Body of pancreas (tissue), 4 donors: ENCODE measurements at regions not wholly inside any gene's neighbourhood (a gene's known extent, or its start where the extent isn't known, plus 50 kb on each side); places are given as distances from the start of the nearest gene placed in this dataset.

Source experiments
- ATAC-seq: fragments of 150-250 bp; one replicate; pipeline ENCODE4 v1.9.1; 2016
- DNase-seq, 4 donors: peaks; one replicate each; pipeline ENCODE4 v3.0.0-alpha.2; 2019
- H3K27ac ChIP-seq, 4 donors: fragments of 200-600 bp; sonication (generic); 1 replicate in 3 of 4; 2 replicates in 1 of 4; pipeline versions ENCODE4 v1.5.1 to v1.6.1; 2016 to 2019; ENCODE audit warnings: mild to moderate bottlenecking in 1 of 4, mixed read lengths in 1 of 4, moderate library complexity in 1 of 4
- H3K27me3 ChIP-seq, 2 donors: fragments of 200-600 bp; sonication (generic); one replicate each; pipeline ENCODE4 v1.6.0; 2016; ENCODE audit warnings: mild to moderate bottlenecking in 1 of 2
- H3K36me3 ChIP-seq, 2 donors: fragments of 200-600 bp; sonication (generic); replicated peaks in 1 of 2; 2 replicates each; pipeline ENCODE4 v1.5.1; 2016; ENCODE audit warnings: low read depth in 2 of 2; ENCODE audit not compliant: insufficient read depth in 1 of 2
- H3K4me1 ChIP-seq: fragments of 200-600 bp; sonication (generic); one replicate; pipeline ENCODE4 v1.6.0; 2016
- H3K4me3 ChIP-seq, 2 donors: fragments of 200-600 bp; sonication (generic); 1 replicate in 1 of 2; 2 replicates in 1 of 2; pipeline ENCODE4 v1.5.1; 2016 to 2019
- H3K9me3 ChIP-seq, 3 donors: fragments of 200-600 bp; sonication (generic); 1 replicate in 2 of 3; 2 replicates in 1 of 3; pipeline ENCODE4 v1.5.1; 2016
- POLR2A ChIP-seq, 3 donors: fragments of 450-650 bp; IDR thresholded peaks; one replicate each; pipeline ENCODE4 v1.6.1; 2016; ENCODE audit warnings: antibody characterized with exemption in 3 of 3, mild to moderate bottlenecking in 2 of 3
- WGBS, 2 donors: methylation state at CpG; one replicate each; pipeline ENCODE4 v1.1.5; 2017; 5-methylcytosine and 5-hydroxymethylcytosine counted together
- intact Hi-C: fragments of 100-400 bp; cut with DNase I; formaldehyde crosslinking; loops from one replicate; pipeline ENCODE4 v1.15.1; 2023
- TF ChIP-seq, protein P1 (sequence below), 7 experiments: fragments of 450-650 bp in 4 of 7; fragments of 200-600 bp in 3 of 7; sonication (generic) in 3 of 7; IDR thresholded peaks; one replicate each; pipeline ENCODE4 v1.5.1; 2016 to 2019; ENCODE audit warnings: antibody characterized with exemption in 7 of 7

DNA sequence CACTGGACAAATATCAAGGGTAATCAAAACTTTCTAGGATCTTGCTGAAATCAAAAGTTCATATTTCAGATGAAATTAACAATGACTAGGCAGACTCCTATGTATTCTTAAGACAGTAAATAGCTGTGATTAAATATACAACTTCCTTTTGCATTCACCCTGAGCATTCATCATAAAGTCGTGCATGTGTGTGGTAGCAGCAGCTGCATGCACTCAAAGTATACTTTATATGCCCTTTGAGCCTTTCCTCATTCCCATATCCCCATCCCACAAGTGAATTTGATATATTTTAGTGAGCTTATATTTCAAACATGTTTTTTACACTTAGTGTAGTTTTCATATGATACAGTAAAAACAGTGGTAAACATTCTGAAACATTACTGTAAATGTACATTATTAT is 959.0 kb downstream of the C4orf33 start:
- ATAC-seq, result no peak
- no peak overlapping the region for H3K27ac ChIP-seq
- no peaks in the 10 kb centered on the region for H3K27me3 ChIP-seq
- TF ChIP-seq POLR2A (IDR thresholded peaks at IDR 0.05), result no peak
- TF ChIP-seq, protein P1, sequence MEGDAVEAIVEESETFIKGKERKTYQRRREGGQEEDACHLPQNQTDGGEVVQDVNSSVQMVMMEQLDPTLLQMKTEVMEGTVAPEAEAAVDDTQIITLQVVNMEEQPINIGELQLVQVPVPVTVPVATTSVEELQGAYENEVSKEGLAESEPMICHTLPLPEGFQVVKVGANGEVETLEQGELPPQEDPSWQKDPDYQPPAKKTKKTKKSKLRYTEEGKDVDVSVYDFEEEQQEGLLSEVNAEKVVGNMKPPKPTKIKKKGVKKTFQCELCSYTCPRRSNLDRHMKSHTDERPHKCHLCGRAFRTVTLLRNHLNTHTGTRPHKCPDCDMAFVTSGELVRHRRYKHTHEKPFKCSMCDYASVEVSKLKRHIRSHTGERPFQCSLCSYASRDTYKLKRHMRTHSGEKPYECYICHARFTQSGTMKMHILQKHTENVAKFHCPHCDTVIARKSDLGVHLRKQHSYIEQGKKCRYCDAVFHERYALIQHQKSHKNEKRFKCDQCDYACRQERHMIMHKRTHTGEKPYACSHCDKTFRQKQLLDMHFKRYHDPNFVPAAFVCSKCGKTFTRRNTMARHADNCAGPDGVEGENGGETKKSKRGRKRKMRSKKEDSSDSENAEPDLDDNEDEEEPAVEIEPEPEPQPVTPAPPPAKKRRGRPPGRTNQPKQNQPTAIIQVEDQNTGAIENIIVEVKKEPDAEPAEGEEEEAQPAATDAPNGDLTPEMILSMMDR (IDR thresholded peaks at IDR 0.05), result no peak
- no peaks in the 10 kb centered on the region for H3K9me3 ChIP-seq
- 80 to 84% methylated on average over 1 of the region's 1 CpG for whole genome bisulfite sequencing, 2 donors
- no peaks in the 10 kb centered on the region for H3K4me1 ChIP-seq
- DNase-seq, result no peak
- intact Hi-C loops, result no loop called here
- no peak overlapping the region for H3K4me3 ChIP-seq
- H3K36me3 ChIP-seq, result no peaks in the 10 kb centered on the region

DNA sequence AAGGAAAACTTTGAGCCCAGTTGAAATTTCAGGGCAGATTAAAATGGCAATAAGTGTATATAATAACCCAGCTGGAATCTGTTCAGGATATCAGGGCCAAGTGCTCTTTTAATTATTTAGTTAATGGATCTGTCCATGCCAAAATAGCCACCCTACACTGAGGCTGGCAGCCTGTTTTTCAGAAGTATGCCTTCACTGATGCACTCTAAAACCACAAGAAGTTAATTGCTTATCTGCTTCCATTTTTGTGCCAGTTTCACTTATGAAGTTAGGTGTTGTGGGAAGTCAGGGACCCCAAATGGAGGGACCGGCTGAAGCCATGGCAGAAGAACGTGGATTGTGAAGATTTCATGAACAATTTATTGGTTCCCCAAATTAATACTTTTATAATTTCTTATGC is 960.3 kb downstream of the C4orf33 start:
- Histone ChIP-seq H3K4me3 (no peak overlapping the region), H3K27me3 (no peaks in the 10 kb centered on the region), H3K36me3 (no peaks in the 10 kb centered on the region), H3K27ac (no peak overlapping the region), H3K9me3 (no peaks in the 10 kb centered on the region), H3K4me1 (no peaks in the 10 kb centered on the region)
- DNase-seq (no peak), ATAC-seq (no peak)
- TF ChIP-seq, protein P1 (IDR thresholded peaks at IDR 0.05), result no peak
- TF ChIP-seq POLR2A (IDR thresholded peaks at IDR 0.05), result no peak
- intact Hi-C loops, result no loop called here
- 98 to 100% methylated on average over 2 of the region's 2 CpGs for WGBS, 2 donors

DNA sequence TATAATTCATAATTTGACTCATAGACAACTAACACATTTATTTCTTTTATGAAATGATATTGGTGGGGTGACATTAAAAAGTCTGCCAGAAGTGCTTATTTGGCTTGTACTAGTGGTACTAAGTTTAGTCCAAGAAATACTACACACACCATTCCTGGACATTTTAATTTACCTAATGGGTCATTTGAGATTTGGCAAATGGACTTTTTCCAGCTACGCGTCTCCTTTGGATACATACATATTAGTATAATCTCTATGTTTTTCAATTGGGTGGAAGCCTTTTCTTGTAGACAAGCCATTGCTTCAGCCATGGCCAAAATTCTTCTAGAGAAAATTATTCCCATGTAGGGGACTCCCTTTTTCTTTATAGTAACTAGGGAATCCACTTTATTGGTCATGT is 968.5 kb downstream of the C4orf33 start:
- no peaks in the 10 kb centered on the region for H3K9me3 ChIP-seq
- ATAC-seq (no peak), DNase-seq (no peak)
- H3K4me3 ChIP-seq, result no peak overlapping the region
- no peak for TF ChIP-seq POLR2A (IDR thresholded peaks at IDR 0.05)
- TF ChIP-seq, protein P1 (IDR thresholded peaks at IDR 0.05), result no peak
- H3K27me3 ChIP-seq, result no peaks in the 10 kb centered on the region
- intact Hi-C loops, result no loop called here
- H3K4me1 ChIP-seq, result peaks cover 16% of the 10 kb centered on the region
- no peaks in the 10 kb centered on the region for H3K36me3 ChIP-seq
- 96 to 97% methylated on average over 2 of the region's 2 CpGs for WGBS, 2 donors
- H3K27ac ChIP-seq, result no peak overlapping the region

DNA sequence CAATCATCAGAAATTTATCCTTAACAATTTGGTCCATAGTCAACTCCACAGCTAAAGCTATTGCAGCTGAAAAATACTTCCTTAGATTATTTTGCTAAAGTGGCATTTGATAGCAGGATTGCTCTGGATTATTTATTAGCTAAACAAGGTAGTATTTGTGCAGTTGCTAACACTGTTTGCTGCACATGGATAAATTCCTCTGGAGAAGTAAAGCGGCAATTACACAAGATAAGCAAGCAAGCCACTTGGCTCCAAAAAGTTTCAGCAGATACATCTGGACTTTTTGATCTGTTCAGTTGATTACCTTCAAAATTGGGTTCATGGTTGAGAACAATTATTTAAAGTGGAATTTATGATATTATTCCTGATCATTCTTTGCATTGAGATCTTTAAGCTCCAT is 971.5 kb downstream of the C4orf33 start:
- Histone ChIP-seq H3K36me3 (no peaks in the 10 kb centered on the region), H3K4me1 (peaks cover 18% of the 10 kb centered on the region), H3K27me3 (no peaks in the 10 kb centered on the region), H3K27ac (peak overlapping the region in 1 of 4 donors; percentile 2), H3K9me3 (no peaks in the 10 kb centered on the region), H3K4me3 (no peak overlapping the region)
- intact Hi-C loops, result no loop called here
- DNase-seq (no peak), ATAC-seq (no peak)
- 17 to 32% methylated on average over 1 of the region's 1 CpG for WGBS, 2 donors
- TF ChIP-seq, protein P1 (IDR thresholded peaks at IDR 0.05), result no peak
- TF ChIP-seq POLR2A (IDR thresholded peaks at IDR 0.05), result no peak

DNA sequence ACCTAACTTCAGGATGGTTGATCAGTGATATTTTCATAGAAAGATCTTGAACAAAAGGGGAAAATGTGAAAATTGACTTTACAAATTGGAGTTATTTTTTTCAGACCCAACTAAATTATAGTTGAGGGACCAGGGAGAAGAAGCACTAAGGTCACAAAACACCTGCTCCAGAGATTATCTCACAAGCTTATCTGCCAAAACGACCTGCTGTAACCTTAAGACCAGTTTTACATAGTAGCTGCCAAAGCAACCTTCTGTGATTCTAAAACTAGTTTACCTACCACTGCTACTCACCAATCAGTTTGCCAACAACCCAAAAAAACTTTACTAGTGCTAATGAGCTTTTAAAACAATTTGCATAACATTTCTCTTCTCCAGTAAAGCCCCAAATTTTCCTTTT is 972.1 kb downstream of the C4orf33 start:
- 4 to 10% methylated on average over 1 of the region's 1 CpG for WGBS, 2 donors
- no peak overlapping the region for H3K27ac ChIP-seq
- no peak overlapping the region for H3K4me3 ChIP-seq
- no peaks in the 10 kb centered on the region for H3K36me3 ChIP-seq
- no peaks in the 10 kb centered on the region for H3K9me3 ChIP-seq
- ATAC-seq (peak; percentile 33), DNase-seq (no peak)
- intact Hi-C loops, result no loop called here
- H3K27me3 ChIP-seq, result no peaks in the 10 kb centered on the region
- no peak for TF ChIP-seq POLR2A (IDR thresholded peaks at IDR 0.05)
- TF ChIP-seq, protein P1 (IDR thresholded peaks at IDR 0.05), result no peak
- peaks cover 22% of the 10 kb centered on the region for H3K4me1 ChIP-seq
